GM12874 (cell line): ENCODE measurements at regions not wholly inside any gene's neighbourhood (a gene's known extent, or its start where the extent isn't known, plus 50 kb on each side); places are given as distances from the start of the nearest gene placed in this dataset.

ENCODE experiments used
- CTCF ChIP-seq: IDR thresholded peaks from 2 replicates; pipeline ENCODE4 v1.5.1; 2011; ENCODE audit warnings: low read depth, mild to moderate bottlenecking, control low read depth, low read length, moderate library complexity; ENCODE audit not compliant: insufficient read depth

GRCh38 chr16:56019274-56019673 is 144.1 kb upstream of the CES5A start:
- no peak for TF ChIP-seq CTCF

- no peak for TF ChIP-seq CTCF
Measured at GRCh38 chr16:56013962-56014552, 138.9 kb upstream of the CES5A start.

GRCh38 chr16:56012482-56012811 is 137.3 kb upstream of the CES5A start:
- TF ChIP-seq CTCF: no peak

GRCh38 chr16:56011808-56012481 is 136.8 kb upstream of the CES5A start:
- TF ChIP-seq CTCF: no peak

- TF ChIP-seq CTCF: no peak
Measured at GRCh38 chr16:56005958-56006357, 130.8 kb upstream of the CES5A start.

GRCh38 chr16:55999683-56000082 is 124.5 kb upstream of the CES5A start:
- no peak for TF ChIP-seq CTCF

- no peak for TF ChIP-seq CTCF
Measured at GRCh38 chr16:55993088-55993487, 117.9 kb upstream of the CES5A start.

GRCh38 chr16:55992551-55992950 is 117.4 kb upstream of the CES5A start:
- TF ChIP-seq CTCF: no peak
